GM23338 (cell line): ENCODE measurements at regions not wholly inside any gene's neighbourhood (a gene's known extent, or its start where the extent isn't known, plus 50 kb on each side); places are given as distances from the start of the nearest gene placed in this dataset.

Experiments
- ATAC-seq: fragments of 200-7000 bp; cut with Tn5 transposase; 3 replicates; pipeline ENCODE4 v1.9.1; 2020
- DNase-seq: peaks from one replicate; pipeline ENCODE4 v3.0.0-alpha.2; 2015; ENCODE audit warnings: low spot score
- H2AFZ ChIP-seq: fragments of 200-600 bp; sonication (generic); 2 replicates; pipeline ENCODE4 v1.8.0; 2016; ENCODE audit warnings: antibody characterized with exemption, mild to moderate bottlenecking, moderate library complexity
- H3F3A ChIP-seq: fragments of 200-600 bp; sonication (generic); replicated peaks from 2 replicates; pipeline ENCODE4 v1.8.0; 2017; ENCODE audit warnings: antibody characterized with exemption, mixed run types, low read depth
- H3K27ac ChIP-seq: fragments of 200-600 bp; sonication (generic); 2 replicates; pipeline ENCODE4 v1.6.1; 2016; ENCODE audit warnings: low read depth
- H3K27me3 ChIP-seq: fragments of 200-600 bp; sonication (generic); 2 replicates; pipeline ENCODE4 v1.8.0; 2016; ENCODE audit warnings: mild to moderate bottlenecking, mixed run types, moderate library complexity; ENCODE audit not compliant: insufficient read depth
- H3K36me3 ChIP-seq: fragments of 200-600 bp; sonication (generic); 2 replicates; pipeline ENCODE4 v1.8.0; 2016; ENCODE audit warnings: mild to moderate bottlenecking; ENCODE audit not compliant: insufficient read depth
- H3K4me1 ChIP-seq: fragments of 200-600 bp; sonication (generic); 2 replicates; pipeline ENCODE4 v1.8.0; 2016; ENCODE audit warnings: mild to moderate bottlenecking, moderate library complexity; ENCODE audit not compliant: insufficient read depth
- H3K4me2 ChIP-seq: fragments of 200-600 bp; sonication (generic); 2 replicates; pipeline ENCODE4 v1.7.1; 2017; ENCODE audit warnings: mixed run types
- H3K4me3 ChIP-seq: fragments of 200-600 bp; sonication (generic); 2 replicates; pipeline ENCODE4 v1.6.1; 2016; ENCODE audit warnings: mixed run types
- H3K79me2 ChIP-seq: fragments of 200-600 bp; sonication (generic); replicated peaks from 2 replicates; pipeline ENCODE4 v1.8.0; 2017; ENCODE audit warnings: mild to moderate bottlenecking; ENCODE audit not compliant: insufficient read depth
- H3K9me2 ChIP-seq: fragments of 200-600 bp; sonication (generic); 2 replicates; pipeline ENCODE4 v1.8.0; 2017; ENCODE audit not compliant: insufficient read depth
- H4K20me1 ChIP-seq: fragments of 200-600 bp; sonication (generic); replicated peaks from 2 replicates; pipeline ENCODE4 v1.8.0; 2017; ENCODE audit warnings: mild to moderate bottlenecking; ENCODE audit not compliant: insufficient read depth
- H3K27ac Mint-ChIP-seq: 2 replicates; pipeline ENCODE4 v1.8.0; 2020; ENCODE audit warnings: inconsistent platforms, mild to moderate bottlenecking, moderate library complexity, mixed read lengths
- H3K27me3 Mint-ChIP-seq: 3 replicates; pipeline ENCODE4 v1.8.0; 2022; ENCODE audit warnings: low read depth, mild to moderate bottlenecking, moderate library complexity, mixed read lengths, inconsistent platforms; ENCODE audit not compliant: insufficient read depth, poor library complexity
- H3K36me3 Mint-ChIP-seq: 3 replicates; pipeline ENCODE4 v1.8.0; 2021; ENCODE audit warnings: low read depth, mild to moderate bottlenecking, inconsistent platforms, moderate library complexity, mixed read lengths
- H3K4me1 Mint-ChIP-seq: 3 replicates; pipeline ENCODE4 v1.8.0; 2020; ENCODE audit warnings: mild to moderate bottlenecking, inconsistent platforms, mixed read lengths
- H3K4me3 Mint-ChIP-seq: 3 replicates; pipeline ENCODE4 v1.8.0; 2021; ENCODE audit warnings: moderate library complexity, mild to moderate bottlenecking, inconsistent platforms, mixed read lengths
- H3K9me3 Mint-ChIP-seq: 3 replicates; pipeline ENCODE4 v1.8.0; 2020; ENCODE audit warnings: moderate library complexity, mild to moderate bottlenecking, inconsistent platforms, mixed read lengths
- CTCF ChIP-seq, 2 experiments: fragments of 200-600 bp in 1 of 2; sonication (generic) in 1 of 2; conservative IDR thresholded peaks; 2 replicates each; pipeline versions ENCODE4 v1.5.1 to v1.6.1; 2016 to 2017; ENCODE audit warnings: antibody characterized with exemption in 2 of 2, low read depth in 2 of 2, mild to moderate bottlenecking in 2 of 2, moderate library complexity in 1 of 2
- EZH2 ChIP-seq: fragments of 200-600 bp; sonication (generic); IDR thresholded peaks from one replicate; pipeline ENCODE4 v1.8.0; 2017; ENCODE audit warnings: antibody characterized with exemption, mild to moderate bottlenecking, low read depth; ENCODE audit not compliant: unreplicated experiment
- POLR2AphosphoS5 ChIP-seq: IDR thresholded peaks from 2 replicates; pipeline ENCODE4 v1.6.1; 2016; ENCODE audit warnings: antibody characterized with exemption, low read depth
- REST ChIP-seq: IDR thresholded peaks from one replicate; pipeline ENCODE4 v1.6.1; 2018; ENCODE audit warnings: antibody characterized with exemption; ENCODE audit not compliant: unreplicated experiment
- STAT1 ChIP-seq: IDR thresholded peaks from one replicate; pipeline ENCODE4 v1.6.1; 2016; ENCODE audit warnings: antibody characterized with exemption; ENCODE audit not compliant: unreplicated experiment
- ZNF114 ChIP-seq: fragments of 250-450 bp; sonication (Bioruptor Pico); IDR thresholded peaks from 2 replicates; pipeline ENCODE4 v1.5.0; 2020; ENCODE audit warnings: mild to moderate bottlenecking, moderate library complexity
- ZNF462 ChIP-seq: fragments of 250-450 bp; sonication (Bioruptor Pico); IDR thresholded peaks from 2 replicates; pipeline ENCODE4 v1.5.0; 2020; ENCODE audit warnings: mild to moderate bottlenecking, moderate library complexity

- H3K79me2 ChIP-seq, result peaks cover 27% of the 10 kb centered on the region
- H3K9me2 ChIP-seq, result peaks cover 8% of the 10 kb centered on the region; the same call in 1 of the 2 replicates
- no peaks in the 10 kb centered on the region for H3F3A ChIP-seq
- H3K27me3 Mint-ChIP-seq, result peaks cover 2% of the 10 kb centered on the region
- no peak overlapping the region for H3K27ac ChIP-seq
- H3K4me1 ChIP-seq, result peaks cover 12% of the 10 kb centered on the region
- H3K9me3 Mint-ChIP-seq, result peaks cover 8% of the 10 kb centered on the region; the same call in 2 of the 3 replicates
- TF ChIP-seq ZNF114 (no peak), ZNF462 (CRISPR knock-in tag) (no peak)
- ATAC-seq, result no peak
- H3K36me3 Mint-ChIP-seq, result peaks cover 27% of the 10 kb centered on the region
- H3K4me1 Mint-ChIP-seq, result peaks cover 14% of the 10 kb centered on the region
- DNase-seq, result no peak
- H3K4me2 ChIP-seq, result no peak overlapping the region
- no peak overlapping the region for H3K4me3 Mint-ChIP-seq
- H3K36me3 ChIP-seq, result no peaks in the 10 kb centered on the region
- no peaks in the 10 kb centered on the region for H3K27me3 ChIP-seq
- H3K27ac Mint-ChIP-seq, result no peak overlapping the region
- H4K20me1 ChIP-seq, result no peaks in the 10 kb centered on the region
- no peak overlapping the region for H3K4me3 ChIP-seq
- no peak overlapping the region for H2AFZ ChIP-seq
Measured at GRCh38 chr3:62956411-62956810, 81.2 kb upstream of the CADPS start.

- H3K4me1 Mint-ChIP-seq, result peaks cover 23% of the 10 kb centered on the region
- Histone ChIP-seq H3K4me3 (no peak overlapping the region), H2AFZ (peak overlapping the region; percentile 23; the same call in 1 of the 2 replicates), H4K20me1 (no peaks in the 10 kb centered on the region), H3K27ac (no peak overlapping the region), H3K36me3 (no peaks in the 10 kb centered on the region), H3K9me2 (no peaks in the 10 kb centered on the region), H3K4me1 (peaks cover 8% of the 10 kb centered on the region), H3F3A (no peaks in the 10 kb centered on the region), H3K27me3 (no peaks in the 10 kb centered on the region), H3K79me2 (peaks cover 9% of the 10 kb centered on the region; the same call in 1 of the 2 replicates), H3K4me2 (no peak overlapping the region)
- ATAC-seq (peak; percentile 51), DNase-seq (no peak)
- no peaks in the 10 kb centered on the region for H3K27me3 Mint-ChIP-seq
- no peaks in the 10 kb centered on the region for H3K9me3 Mint-ChIP-seq
- no peak overlapping the region for H3K4me3 Mint-ChIP-seq
- H3K27ac Mint-ChIP-seq, result peak overlapping the region; percentile 29
- H3K36me3 Mint-ChIP-seq, result peaks cover 8% of the 10 kb centered on the region; the same call in 1 of the 3 replicates
- TF ChIP-seq POLR2AphosphoS5 (no peak), EZH2 (no peak), CTCF (conservative IDR thresholded peaks at IDR 0.05; ENCODE audit: low read depth in 2 of 2) (no peak), REST (no peak), STAT1 (no peak)
Measured at GRCh38 chr3:62961874-62962556, 86.8 kb upstream of the CADPS start.
